ENCODE measurements at regions not wholly inside any gene's neighbourhood (a gene's known extent, or its start where the extent isn't known, plus 50 kb on each side); places are given as distances from the start of the nearest gene placed in this dataset.
"Not testable (repeated sequence)": the region's sequence is repeated elsewhere in the genome, so short reads cannot be mapped to it uniquely, and the experiment has no call there.

GRCh38 chr18:51503351-51503750 is 305.9 kb upstream of the MEX3C start (continued):
- no peak for TF ChIP-seq NFATC4 (CRISPR knock-in tag; IDR thresholded peaks at IDR 0.05)
- TF ChIP-seq AFF4 (CRISPR knock-in tag; IDR thresholded peaks at IDR 0.05; ENCODE audit: borderline replicate concordance) = no peak
- TF ChIP-seq, protein P1, sequence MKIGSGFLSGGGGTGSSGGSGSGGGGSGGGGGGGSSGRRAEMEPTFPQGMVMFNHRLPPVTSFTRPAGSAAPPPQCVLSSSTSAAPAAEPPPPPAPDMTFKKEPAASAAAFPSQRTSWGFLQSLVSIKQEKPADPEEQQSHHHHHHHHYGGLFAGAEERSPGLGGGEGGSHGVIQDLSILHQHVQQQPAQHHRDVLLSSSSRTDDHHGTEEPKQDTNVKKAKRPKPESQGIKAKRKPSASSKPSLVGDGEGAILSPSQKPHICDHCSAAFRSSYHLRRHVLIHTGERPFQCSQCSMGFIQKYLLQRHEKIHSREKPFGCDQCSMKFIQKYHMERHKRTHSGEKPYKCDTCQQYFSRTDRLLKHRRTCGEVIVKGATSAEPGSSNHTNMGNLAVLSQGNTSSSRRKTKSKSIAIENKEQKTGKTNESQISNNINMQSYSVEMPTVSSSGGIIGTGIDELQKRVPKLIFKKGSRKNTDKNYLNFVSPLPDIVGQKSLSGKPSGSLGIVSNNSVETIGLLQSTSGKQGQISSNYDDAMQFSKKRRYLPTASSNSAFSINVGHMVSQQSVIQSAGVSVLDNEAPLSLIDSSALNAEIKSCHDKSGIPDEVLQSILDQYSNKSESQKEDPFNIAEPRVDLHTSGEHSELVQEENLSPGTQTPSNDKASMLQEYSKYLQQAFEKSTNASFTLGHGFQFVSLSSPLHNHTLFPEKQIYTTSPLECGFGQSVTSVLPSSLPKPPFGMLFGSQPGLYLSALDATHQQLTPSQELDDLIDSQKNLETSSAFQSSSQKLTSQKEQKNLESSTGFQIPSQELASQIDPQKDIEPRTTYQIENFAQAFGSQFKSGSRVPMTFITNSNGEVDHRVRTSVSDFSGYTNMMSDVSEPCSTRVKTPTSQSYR (CRISPR knock-in tag; IDR thresholded peaks at IDR 0.05) = no peak

GRCh38 chr18:51506811-51507210 is 309.3 kb upstream of the MEX3C start:
- Mint-ChIP-seq H3K9me3 (peaks cover 16% of the 10 kb centered on the region), H3K27me3 (ENCODE audit: low read depth) (no peaks in the 10 kb centered on the region), H3K4me1 (no peaks in the 10 kb centered on the region), H3K4me3 (no peak overlapping the region), H3K27ac (no peak overlapping the region), H3K36me3 (peaks cover 29% of the 10 kb centered on the region)
- ChIA-PET CTCF (no interaction called here), POLR2A (no interaction called here)
- no peak for DNase-seq (ENCODE audit: low spot score)
- TF ChIP-seq SOX15 (CRISPR knock-in tag; IDR thresholded peaks at IDR 0.05) (no peak), NR1H2 (CRISPR knock-in tag; IDR thresholded peaks at IDR 0.05) (no peak), CDX4 (CRISPR knock-in tag; IDR thresholded peaks at IDR 0.05; ENCODE audit: borderline replicate concordance) (no peak), ZNF532 (CRISPR knock-in tag; IDR thresholded peaks at IDR 0.05; ENCODE audit: borderline replicate concordance) (no peak), TP53 (CRISPR knock-in tag; IDR thresholded peaks at IDR 0.05) (no peak), MLX (CRISPR knock-in tag; IDR thresholded peaks at IDR 0.05) (no peak), JAZF1 (CRISPR knock-in tag; IDR thresholded peaks at IDR 0.05) (no peak)
- no peak for ATAC-seq

- peaks cover 29% of the 10 kb centered on the region for H3K36me3 Mint-ChIP-seq
- H3K4me3 Mint-ChIP-seq; H3K27me3 Mint-ChIP-seq (ENCODE audit: low read depth); H3K27ac Mint-ChIP-seq; POLR2A ChIA-PET; CTCF ChIA-PET; ATAC-seq; DNase-seq (ENCODE audit: low spot score); H3K4me1 Mint-ChIP-seq: not testable (repeated sequence)
- H3K9me3 Mint-ChIP-seq = peaks cover 16% of the 10 kb centered on the region
Observed at GRCh38 chr18:51508410-51508809, 310.9 kb upstream of the MEX3C start.
